HG03342 (cell line): ENCODE measurements at regions not wholly inside any gene's neighbourhood (a gene's known extent, or its start where the extent isn't known, plus 50 kb on each side); places are given as distances from the start of the nearest gene placed in this dataset.

ENCODE experiments used
- ATAC-seq: cut with Tn5 transposase; IDR thresholded peaks from one replicate; pipeline ENCODE4 v1.9.1; 2021; ENCODE audit warnings: mild to moderate bottlenecking, moderate library complexity; ENCODE audit not compliant: unreplicated experiment

DNA sequence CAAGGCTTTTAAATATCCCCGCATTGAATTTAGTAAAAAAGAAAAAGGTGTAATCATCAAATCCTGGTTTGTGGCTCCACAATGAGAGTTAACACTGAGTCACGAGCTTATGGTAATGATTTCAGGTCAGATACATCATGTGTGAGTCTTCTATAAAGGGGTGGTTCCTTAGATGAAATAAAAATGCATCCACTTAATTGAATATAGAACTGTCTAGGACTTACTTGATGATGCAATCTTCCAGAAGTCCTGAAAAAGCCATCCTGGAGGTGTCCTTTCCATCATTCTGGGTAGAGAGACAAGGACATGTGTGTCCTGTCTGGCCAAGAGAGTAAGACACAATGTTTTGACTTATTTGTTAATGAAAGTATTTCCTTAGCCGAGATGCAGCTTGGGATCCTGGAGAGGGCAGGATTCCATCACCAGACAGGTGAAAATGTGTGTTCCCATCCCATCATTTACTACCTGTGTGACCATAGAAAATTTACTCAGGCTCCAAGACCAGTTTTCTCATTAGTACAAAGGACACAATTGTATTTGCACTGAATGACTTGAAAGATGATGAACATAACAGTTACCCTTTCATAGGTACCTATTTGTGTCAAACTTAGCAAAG is 1539.8 kb upstream of the PIK3C3 start:
- no peak for ATAC-seq

DNA sequence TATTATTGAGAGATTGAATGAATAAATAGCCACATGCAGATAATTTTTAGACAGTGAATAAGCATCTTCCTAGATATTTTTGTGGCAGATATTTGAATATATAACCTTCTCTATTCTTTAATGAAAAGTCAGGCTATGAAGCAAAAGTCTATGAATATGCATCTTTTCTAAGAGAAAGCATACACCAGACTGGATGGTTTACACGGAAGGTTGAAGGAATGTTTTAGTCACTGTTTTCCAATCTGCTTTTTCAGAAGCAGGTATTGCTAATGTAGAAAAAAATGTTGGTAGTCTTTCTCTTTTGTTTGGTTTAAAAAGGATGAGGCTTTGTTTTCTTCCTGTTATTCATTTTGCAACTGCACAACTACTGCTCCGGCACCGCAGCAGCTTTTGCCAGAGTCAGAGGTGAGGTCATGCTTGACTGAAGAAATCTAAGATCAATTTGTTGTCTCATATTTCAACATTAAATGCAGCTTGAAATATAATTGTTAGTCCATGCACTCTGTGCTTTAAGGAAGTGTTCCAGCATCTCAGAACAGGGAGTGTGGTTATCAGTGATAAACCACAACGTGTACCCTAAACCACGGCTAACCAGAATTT is 1540.8 kb upstream of the PIK3C3 start:
- ATAC-seq: no peak

DNA sequence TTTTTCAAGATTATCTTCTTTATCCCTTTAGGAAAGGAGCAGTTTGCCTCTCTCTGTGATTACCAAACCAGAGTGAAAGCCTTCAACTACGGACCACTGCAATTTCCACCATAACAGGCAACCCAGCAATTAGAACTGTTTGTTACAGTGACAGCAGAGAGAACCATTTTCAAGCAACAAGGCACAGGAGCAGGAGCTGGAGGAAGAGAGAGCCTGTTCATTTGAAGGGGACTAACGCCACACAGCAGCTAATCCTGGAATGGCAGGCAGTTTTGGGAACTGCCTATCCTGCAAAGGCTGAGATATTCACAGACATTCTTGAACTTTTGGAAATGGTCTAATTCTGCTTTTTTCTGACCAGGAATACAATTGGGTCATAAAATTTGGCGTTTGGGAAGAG is 1541.9 kb upstream of the PIK3C3 start:
- no peak for ATAC-seq

DNA sequence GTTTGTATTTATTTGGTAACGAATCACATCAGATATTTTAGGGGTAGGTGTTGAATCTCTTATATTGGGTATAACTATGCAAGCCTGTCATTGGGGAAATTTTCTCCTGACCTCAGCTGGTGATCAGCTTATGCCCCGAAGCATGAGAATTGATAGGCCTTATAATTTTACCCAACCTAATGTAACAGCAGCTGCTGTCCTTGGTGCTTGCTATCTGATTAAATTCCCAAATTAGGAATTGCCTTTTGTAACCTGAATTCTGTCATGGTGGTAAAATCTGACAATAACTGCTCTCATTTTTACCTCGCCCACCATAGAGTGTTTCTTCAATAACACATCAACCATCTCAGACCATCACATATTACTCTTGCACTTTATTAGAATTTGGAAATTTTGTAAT is 1542.6 kb upstream of the PIK3C3 start:
- ATAC-seq: no peak

DNA sequence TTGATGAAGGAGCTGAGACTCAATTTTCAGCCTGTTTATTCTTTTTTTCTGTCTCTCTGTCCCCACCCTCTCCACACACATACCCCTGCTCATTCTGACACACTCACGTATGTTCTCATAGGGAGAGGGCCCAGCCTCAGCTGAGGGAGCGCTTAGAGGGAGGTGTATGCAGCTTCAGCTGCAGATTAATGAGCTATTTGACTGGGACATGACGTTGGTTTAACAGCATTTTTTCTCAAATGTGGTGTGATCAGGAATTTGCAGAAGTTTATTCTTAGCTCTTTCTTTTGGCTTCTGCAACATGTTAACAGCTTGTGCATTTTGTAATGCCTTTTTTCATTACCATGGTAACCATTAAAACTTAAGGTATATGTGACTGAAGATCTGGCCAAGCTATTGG is 1547.1 kb upstream of the PIK3C3 start:
- no peak for ATAC-seq

DNA sequence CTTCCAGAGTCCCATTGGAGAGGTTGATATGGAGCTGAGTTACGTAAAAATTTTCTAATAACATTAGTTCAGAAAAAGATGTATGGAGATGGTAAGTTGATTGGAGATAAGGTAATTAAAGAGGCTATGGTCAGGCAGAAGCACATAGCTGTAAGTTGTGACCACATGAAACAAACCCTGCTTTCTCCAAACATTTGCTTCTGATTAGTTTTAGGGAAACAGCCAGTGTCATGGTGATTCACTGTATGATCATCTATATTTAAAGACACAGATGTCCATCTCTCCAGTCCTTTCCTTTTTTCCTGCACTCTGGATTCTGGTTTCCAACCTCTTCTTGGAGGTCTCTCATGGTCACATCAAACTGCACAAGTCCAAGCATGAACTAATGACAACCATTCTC is 1550.8 kb upstream of the PIK3C3 start:
- no peak for ATAC-seq

DNA sequence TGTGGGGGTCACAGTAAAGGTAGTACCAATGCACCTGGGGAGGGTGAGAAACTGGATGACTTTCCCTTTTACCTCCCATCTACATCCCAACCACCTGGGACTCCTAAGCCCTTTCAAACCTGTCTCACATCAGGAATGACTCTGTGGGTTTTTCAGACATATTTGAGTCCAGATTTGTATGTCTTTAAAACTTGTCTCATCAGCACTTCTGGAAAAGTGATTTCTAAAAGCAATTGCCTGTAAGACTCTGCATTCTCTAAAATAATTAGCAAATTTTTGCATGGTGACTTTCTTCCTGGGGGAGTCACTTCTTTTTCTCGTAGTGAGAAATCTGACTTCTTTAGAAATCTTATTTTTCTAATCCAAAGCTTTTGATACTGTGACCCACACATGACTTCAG is 1553.0 kb upstream of the PIK3C3 start:
- no peak for ATAC-seq

DNA sequence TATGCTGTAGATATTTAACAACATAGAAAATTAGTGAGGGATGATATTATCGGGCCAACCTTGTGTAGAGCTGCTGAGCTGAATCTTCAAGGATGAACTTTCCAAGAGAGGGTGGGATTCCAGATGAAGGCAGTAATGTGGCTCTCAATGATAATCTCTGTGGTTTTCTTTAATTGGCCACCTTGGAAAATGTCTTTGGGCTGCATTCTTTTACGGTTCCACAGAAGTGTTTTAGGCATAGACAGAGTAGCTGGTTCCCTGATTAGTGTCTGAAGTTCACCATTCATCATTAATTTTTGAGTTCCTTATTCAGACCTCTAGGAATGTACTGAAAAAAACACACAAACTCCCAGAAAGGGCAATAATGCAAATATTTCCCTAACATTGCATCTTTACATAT is 1566.9 kb upstream of the PIK3C3 start:
- ATAC-seq: no peak

DNA sequence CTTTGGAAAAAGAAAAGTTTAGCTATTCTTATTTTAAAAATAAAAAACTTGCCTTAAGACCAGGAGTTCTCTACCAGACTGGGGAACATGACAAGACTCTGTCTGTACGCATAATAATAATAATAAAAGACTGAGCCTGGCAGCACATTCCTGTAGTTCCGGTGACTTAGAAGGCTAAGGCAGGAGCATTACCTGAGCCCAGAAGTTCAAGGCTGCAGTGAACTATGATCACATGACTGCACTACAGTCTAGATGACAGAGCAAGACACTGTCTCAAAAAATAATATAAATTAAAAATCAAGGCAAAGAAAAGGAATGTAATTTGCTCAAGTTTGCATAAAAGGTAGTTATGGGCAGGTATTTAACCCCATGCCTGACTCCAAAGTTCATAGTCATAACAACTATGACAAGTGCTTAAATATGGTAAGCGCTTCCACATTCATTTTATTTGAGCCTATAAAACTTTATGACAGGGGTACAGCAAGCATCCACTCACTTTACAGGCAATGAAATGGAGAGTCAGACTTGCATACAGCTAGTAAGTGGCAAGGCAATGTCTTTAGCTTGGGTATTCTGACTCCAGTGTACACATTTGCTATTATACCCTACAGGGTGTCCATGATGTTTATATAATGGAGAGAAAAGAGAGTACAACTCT is 1567.8 kb upstream of the PIK3C3 start:
- no peak for ATAC-seq

DNA sequence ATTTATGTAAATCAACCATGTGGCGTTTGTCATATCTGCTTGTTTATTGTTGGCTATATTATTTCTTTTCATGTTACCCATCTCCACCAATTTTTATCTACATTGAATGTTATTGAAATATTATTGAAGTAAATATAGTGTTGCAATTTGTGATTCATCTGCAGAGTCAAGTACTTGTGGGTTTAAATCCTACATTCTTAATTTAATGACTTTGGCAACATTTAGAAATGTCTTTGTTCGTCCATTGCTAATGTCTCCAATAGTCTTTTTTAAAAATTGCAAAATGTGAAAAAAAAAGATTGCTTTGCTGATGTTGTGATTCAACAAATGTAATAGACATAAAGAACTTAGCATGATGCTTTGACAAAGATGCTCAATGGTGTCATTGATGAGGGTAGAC is 1572.8 kb upstream of the PIK3C3 start:
- no peak for ATAC-seq

DNA sequence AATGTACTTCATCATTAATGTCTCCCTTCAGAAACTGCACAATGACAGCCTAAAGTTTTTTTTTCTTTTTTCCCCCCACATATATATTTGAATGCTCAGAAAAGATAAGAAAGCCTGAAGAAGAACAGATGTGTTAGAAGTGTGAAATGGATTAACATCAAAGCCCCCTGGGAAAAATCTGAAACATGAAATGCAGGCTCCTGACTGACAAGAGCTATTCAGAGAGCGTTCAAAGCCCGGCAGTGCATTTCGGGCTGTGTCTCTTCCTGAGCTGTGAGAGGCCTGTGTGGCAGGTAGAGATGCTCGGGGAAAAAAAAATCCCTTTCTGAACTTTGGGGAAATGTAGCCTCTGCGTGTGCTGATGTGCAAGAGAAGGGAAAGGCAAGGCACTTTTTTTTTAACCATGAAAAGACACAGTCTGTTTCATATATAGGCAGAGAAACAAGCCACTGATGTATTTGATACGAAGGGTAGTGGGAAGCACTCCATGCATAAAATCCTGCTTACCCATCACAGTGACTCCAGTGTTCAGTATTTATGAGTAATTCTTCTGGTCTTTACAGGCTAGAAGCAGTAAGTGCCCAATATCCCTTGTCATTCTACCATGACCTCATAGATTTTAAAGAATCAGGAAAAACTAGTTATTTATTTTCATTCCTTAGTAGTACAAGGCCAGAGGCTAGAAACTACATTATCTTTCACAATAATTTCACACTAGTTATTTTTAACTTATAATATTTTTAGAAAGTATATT is 1574.2 kb upstream of the PIK3C3 start:
- ATAC-seq: no peak

DNA sequence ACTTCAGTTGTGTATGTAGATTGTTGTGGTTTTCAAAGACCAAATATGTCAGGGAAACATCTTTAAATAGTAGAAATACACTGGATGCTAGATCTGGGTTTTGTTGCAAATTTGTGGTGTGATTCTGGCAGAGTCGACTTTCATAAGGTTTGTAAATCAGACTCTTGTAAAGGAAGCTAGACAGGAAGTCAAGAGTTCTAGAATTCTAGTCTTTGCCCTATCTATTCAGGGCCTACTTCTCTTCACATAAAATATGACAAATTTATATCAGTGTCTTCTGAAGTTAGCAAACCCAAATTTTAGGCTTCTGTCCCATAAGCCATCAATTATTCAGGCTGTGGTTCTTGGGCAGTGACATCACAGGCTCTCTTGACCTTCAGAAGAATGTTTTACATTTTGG is 1579.2 kb upstream of the PIK3C3 start:
- no peak for ATAC-seq

DNA sequence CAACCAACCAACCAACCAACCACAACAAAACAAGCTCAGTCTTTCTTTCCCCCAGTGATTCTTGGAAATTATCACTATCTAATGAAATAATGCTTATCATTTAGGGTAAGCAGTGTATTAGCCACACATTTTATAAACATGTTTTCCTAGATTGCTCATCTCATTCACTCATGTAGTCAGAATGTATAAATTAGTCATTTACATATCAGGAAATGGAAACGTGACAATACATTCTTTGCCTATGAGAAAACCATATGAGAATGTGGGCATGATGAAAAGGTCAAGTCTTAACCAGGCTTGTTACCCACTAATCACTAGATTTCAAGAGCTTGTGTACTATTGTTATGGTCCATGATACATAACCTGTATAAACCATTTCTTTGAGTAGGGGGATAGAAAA is 1583.4 kb upstream of the PIK3C3 start:
- no peak for ATAC-seq

DNA sequence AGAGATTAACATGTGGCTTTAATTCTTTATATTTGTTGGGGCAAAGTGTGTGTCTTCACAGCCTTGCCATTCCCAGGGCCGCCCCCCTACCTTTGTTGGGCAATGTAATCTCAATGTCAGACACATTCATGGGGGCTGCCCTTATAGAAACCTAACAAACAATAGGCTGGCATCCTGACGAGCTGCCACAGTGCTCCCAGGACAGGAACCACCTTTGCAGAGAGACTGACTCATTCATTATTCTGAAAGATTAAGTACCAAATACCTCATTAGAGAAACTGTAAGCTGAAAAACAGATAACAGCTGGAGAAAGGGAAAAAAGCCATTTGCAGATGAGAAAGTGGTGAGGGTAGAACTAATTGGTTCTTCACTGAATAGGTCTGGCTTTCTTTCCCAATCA is 1587.5 kb upstream of the PIK3C3 start:
- ATAC-seq: no peak

DNA sequence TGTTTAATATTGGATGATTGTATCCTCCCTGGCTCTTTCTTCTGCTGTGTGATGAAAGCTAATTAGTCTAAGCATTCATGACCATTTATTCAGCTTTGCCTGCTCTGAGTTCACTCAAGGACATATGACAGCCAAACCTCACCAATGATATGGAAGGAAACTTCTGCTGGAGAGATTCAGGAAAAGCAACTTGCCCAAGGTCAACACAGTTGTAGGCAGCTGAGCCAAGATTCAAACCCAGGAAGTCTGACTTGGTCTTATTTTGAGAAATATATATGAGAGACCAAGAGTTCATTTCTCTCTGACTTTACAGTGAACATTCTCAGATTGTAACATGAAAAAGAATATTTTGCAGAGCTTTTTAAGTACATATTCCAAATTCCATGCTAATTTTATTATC is 1588.5 kb upstream of the PIK3C3 start:
- no peak for ATAC-seq

DNA sequence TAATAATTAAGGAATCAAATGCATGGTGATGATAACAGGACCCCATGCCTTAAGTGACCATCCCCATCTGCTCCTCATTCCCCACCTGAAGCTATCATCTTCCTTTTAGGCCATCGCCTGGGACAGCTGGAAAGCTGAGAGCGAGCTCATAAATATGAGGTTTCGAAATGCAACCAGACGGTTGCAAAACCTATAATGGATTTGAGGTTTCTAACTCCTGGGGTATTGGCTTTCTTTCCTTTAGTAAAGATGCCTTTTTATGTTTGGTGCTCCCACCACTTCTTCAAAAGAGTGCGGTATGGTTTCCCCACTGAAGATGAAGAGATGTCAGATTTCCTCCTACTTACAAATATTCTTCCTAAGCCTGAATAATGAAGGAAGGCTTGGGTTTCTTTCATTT is 1589.5 kb upstream of the PIK3C3 start:
- no peak for ATAC-seq

DNA sequence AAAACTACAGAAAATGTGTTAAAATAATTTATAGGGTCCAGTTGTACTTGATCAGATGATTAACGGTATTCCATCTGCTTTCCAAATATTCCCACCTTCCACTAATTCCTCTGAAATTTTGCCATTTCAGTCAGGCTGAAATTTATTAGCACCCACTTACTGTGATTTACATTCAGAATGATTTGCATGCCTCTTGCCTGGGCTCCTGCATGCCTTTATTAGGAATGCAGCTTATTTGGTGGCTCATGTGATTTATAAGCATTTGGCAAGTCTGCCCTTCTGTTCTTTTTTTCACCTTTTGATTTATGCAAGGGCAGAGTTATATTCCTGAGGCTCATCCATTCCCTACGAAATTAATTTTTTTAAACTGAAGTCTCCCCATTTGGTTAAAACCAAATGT is 1594.5 kb upstream of the PIK3C3 start:
- no peak for ATAC-seq

DNA sequence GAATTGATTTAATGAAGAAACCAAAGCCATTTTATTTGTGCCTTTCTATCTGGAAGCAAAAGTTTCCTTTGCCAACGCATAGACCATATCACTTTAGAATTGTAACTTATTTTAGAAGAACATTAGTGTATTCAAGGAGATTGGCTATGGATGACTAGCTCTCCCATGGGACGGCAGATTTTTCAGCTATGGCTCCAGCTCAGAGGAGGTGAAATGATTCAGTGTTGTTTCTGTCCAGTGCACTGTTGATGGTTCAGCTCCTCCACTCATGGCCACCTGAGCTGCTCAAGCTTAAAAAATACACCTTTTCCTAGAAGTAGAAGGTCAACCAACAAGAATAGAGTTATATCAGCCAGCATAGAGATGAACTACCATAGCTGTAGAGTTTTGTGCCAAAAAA is 1597.5 kb upstream of the PIK3C3 start:
- ATAC-seq: no peak

DNA sequence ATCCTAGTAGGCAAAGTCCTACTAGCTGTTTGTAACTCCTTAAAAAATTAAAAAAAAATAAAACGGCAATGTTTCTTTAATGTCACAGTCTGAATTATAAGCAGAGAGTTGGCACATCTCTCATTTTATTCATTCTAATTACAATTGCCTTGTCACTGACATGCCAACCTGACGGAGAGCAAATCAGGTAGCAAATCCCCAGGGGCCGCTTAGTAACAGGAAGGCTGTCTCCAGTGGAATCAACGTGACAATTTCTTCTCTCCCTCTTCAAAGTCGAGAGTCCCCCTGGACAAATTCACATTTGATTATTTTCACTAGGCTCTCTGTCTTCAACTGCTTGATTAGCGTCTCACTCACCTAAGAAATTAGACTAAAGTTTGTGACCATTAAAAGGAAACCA is 1598.9 kb upstream of the PIK3C3 start:
- no peak for ATAC-seq

DNA sequence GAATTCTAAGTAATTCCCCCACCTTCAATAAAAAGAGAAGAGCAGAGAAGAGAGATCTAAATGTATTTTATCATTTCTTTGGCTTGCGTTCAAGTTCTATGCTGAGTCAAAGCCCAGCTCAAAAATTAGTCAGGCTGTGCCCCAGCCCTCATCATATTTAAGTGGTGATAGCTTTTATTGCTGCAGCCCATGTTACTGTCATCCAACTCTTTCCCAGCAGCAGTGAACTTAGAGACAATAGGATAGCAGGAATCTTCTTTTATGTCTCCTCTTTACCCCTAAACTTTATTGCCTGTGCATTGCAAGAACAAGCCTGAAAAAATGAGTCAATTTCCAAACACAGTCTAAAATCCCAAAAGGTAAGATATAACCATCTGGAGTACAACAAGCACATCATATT is 1599.3 kb upstream of the PIK3C3 start:
- no peak for ATAC-seq

DNA sequence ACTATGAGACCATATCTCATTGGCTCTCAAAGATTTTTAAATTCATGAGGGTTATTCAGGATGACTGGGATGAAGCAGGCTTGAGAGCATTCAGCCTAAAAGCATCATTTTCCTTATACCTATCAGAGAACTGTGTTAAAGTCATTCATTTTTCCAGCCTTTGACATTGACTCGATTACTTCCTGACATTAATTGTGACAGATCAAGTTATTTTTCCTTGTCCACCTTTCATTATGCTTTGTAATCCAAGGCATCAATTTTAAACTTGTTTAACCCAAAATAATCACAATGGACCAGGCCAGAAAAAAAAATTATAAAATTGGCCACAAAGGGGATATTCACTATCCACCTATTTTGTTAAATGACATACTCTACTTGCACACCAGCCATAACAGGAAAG is 1606.8 kb upstream of the PIK3C3 start:
- ATAC-seq: no peak

DNA sequence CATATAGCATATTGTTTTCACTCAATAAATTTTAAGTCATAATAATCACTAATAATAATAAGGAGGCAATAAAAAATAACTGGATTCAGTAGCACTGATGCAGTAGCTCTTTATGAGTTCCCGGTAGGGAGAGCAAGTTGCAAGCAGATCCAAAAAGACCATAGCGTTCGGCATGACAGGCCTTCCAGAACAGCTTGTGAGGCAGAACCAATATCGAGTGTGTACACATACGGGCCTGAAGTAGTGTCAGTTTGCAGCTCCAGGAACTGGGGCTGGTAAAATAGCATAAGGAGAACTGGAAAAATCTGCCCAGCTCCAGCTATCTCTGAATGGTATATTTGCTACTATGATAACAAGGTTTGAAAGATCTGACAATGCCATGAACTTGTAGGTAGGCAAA is 1607.8 kb upstream of the PIK3C3 start:
- ATAC-seq: no peak
